Globus pallidus (tissue), 1 donor: ENCODE measurements at regions not wholly inside any gene's neighbourhood (a gene's known extent, or its start where the extent isn't known, plus 50 kb on each side); places are given as distances from the start of the nearest gene placed in this dataset.

Experiments used
- DNase-seq: peaks from one replicate; pipeline ENCODE4 v3.0.0-alpha.2; 2015; ENCODE audit warnings: low spot score

DNA sequence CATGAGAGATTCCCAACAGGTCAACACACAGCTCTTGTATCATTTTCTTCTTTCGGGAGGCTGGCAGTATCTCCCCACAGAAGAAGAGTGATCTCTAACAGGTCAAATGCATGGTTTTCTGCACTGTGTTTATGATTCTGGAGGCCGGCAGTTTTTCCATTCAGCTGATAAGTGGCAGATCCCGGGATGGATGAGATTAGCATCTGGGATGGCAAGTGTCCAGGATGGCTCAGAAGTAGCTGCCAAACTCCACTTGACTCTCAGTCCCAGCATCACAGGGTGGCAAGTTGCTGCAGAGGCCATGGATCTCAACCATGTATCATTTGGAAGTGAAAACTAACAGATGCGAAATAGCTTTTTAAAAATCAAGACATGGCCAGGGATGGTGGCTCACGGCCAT, 97.8 kb upstream of the SLC44A1 start:
- DNase-seq, result peak; percentile 70

DNA sequence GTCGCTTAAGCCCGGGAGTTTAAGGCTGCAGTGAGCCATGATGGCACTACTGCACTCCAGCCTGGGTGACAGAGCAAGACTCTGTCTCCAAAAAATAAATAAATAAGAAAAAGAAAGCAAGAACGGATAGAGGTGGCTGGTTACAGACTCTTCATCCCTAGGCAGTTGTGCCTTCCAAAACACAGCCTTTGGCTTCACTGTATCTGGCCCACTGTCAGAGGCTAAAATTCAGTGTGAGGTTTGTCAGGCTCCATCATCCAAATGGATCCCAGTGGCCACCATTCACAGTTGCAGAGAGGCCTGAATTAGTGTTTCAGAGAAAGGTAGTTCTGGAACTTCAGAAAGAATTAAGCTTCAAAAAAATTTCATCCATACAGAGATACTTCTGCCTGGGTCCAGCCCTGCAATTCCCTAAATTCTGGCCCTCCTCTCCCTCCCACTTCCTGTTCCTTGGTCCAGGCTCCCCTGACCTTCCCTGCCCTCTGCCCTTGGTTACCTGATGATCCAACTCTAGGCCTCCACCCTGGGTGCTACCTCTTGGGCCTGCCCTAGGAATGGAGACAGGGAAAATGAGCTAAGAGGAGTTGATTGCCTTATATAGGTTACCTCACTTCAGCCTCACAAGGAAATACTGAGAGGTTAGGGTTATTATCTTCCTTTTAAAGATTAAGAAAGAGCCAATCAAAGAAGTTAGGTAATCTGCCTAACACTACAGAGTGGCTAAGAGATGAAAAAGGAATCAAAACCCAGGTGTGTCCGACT, 97.2 kb upstream of the SLC44A1 start:
- DNase-seq, result no peak

DNA sequence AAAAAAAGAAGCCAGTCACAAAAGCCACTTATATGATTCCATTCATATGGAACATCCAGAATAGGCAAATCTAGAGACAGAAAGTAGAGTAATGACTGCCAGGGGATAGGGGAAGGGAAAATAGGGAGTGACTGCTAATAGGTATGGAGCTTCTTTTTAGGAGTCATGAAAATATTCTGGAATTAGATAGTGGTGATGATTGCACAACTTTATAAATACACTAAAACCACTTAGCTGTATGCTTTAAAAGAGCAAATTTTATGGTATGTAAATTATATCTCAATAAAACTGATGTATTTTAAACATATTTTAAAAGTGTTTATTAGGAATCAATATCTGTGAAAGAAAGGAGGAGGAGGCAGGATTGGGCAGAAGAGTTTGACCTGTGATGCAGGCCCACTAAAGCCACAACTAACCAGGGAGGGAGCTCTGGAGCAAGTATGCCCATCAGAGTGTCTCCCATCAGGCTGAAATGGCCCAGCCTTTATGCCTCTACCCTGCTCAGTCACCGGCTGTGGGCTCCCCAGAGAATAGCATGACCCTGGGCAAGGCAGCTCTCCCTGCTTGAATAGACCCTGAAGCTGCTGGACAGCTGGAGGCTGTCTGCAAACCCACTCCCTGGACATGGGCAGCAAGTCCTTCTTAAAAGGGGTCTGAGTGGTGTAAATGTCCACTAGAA, 96.0 kb upstream of the SLC44A1 start:
- no peak for DNase-seq

DNA sequence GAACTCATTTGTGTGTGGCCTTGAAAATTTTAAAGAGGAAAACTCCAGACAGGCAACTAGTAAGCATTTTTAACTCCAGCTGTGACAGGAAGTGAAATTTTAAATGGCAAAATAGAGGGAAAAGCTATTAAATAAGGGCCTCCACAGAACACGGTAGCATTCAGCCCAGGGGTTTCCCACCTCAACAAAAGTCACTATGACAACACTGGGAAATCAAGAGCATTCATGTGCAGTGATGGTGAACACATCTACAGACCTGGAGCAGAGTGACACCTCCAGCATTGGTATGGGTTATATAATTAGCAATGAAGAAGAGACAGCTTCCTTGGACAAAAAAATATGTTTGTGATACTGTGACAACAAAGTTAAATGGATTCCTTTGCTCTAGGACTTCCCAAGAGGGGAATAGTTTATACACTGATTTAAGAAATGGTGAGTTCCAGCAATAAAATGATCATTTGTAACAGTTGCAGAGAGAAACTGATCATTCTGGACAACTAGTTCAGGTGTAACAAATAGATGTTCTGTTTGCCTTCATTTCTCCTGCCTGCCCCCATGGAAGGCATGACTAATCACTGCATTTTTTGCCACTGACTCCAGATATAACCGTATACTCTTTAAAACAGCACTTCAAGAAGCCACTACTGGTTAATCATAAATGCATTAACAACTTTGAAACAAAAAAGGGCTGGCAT, 93.3 kb upstream of the SLC44A1 start:
- DNase-seq, result no peak

DNA sequence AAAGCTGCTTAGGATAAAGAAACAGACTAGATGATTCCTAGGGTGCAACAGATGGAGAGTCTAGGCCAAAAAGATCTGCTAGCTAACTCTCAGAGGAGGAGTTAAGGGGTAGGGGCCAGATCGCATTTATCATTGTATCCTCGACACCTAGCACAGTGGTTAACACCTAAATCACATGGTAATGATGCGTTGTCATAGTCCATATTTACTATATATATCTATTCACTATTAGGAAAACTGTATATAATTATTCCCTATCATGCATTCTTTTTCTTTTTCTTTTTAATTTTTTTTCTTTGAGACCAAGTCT, 92.8 kb upstream of the SLC44A1 start:
- DNase-seq, result no peak

- DNase-seq, result no peak
Observed at GRCh38 chr9:105154723-105155191, 89.7 kb upstream of the SLC44A1 start.

DNA sequence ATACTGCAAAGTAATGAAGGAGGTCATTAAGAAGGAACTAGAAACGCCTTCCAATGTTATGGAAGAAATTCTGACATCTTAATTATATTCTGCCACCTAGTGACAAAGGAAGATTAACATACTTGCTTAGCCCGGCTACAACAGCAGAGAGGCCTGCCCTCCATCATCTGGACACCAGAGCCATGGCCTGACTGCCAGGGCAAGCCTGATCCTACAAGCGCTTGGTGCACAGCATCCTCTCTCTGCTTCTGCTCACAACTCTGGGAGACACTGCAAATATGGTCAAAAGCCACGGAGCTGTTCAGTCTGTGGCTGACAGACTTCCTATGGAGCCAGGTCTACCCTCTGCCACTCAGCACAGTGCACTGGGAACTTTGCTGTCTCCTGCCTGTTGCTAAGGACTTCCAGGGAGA, 87.3 kb upstream of the SLC44A1 start:
- peak; percentile 85 for DNase-seq

DNA sequence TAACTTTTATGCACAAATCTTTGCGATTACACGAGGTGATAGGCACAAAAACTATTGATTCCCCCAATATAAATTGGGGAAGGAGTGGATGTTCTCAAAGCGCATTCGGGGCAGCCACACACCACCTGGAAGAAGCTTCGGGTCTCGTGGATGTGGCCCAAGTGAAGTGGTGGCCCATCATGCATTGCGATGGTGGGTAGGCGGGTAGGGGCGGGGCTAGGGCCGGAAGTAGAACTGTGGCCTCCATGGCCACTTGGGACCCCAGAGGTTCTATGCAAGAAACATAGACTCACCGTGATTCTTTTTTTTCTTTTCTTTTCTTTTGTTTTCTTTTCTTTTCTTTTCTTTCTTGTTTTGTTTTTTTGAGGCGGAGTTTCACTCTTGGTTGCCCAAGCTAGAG, 86.4 kb upstream of the SLC44A1 start:
- DNase-seq, result no peak

- no peak for DNase-seq
Observed at GRCh38 chr9:105158898-105159297, 85.6 kb upstream of the SLC44A1 start.

DNA sequence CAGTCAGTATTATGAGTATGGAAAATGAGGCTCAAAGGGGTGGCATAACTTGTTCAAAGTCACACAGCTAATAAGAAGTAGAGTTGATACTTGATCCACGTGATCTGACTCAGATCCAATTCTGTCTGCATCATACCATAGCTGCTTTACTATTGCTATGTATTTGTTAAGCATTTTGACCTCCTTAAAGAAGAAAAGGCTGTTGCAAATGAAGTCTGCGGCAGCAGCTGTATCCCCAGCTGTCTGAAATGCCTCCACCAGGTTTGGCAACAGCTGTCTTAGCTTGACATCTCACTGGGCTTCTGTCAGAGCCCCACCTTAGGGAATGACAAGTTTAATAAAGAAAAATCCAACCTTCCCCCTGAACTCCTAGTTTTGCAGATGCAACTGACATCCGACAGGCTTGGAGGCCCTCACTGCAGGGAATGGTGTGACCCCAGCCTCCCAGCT, 75.6 kb upstream of the SLC44A1 start:
- DNase-seq, result no peak

DNA sequence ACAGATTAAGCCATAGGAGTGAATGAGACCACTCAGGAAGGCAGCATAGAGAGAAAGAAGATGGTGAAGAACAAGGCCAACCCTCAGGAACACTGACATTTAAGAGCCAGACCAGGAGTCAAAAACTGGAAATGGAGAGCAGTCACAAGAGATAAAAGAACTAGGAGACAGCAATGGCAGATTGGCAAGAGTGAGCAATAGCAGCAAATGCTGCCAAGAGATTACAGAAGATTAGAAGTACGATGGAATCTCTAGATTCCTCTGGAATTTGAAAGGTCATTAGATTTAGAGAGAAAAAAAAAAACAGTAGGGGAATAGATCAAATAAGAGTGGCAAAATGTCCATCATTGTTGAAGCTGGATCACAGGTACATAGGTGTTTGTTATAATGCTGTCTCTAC, 73.4 kb upstream of the SLC44A1 start:
- no peak for DNase-seq

- no peak for DNase-seq
Observed at GRCh38 chr9:105171589-105171988, 72.9 kb upstream of the SLC44A1 start.

DNA sequence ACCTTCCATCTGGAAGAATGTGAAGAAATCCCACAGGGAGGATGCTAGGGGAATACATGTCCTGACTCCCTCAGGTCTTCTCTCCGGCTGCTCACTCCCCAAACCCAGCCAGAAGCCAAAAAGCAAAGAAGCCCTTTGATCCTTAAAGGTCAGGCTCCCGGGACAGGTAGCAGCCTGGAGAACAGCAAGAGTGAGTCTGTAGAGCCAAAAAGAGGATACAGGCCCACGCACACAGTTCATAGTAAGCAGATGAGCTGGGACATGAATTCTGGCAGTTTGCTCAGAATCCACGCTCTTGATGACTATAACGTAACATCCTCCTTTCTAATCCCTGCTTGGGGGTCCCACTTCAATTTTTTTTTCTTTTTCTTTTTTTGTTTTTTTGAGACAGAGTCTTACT, 72.0 kb upstream of the SLC44A1 start:
- DNase-seq, result no peak

DNA sequence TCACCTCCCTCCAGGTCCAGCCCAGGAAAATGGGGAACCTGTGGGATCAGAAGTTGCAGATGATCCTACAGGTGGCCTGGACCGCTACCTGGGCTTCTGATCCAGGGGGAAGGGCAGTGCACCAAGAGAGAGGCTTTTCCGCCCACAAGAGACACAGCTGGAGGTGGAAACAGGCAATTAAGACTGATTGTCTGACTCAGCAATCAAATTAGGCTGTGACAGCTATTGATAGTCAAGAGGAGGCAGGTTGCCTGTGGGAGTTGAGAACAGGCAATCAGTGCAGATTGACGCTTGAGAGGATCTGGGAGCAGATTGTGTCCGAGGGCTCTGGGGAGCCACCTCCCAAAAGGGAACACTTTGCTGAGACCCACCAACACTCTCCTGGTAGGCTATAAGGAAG, 71.1 kb upstream of the SLC44A1 start:
- DNase-seq, result no peak

GRCh38 chr9:105173826-105174225, 70.6 kb upstream of the SLC44A1 start:
- no peak for DNase-seq

- DNase-seq, result no peak
Observed at GRCh38 chr9:105176194-105176593, 68.3 kb upstream of the SLC44A1 start.

GRCh38 chr9:105178076-105178475, 66.4 kb upstream of the SLC44A1 start:
- DNase-seq, result peak; percentile 31

DNA sequence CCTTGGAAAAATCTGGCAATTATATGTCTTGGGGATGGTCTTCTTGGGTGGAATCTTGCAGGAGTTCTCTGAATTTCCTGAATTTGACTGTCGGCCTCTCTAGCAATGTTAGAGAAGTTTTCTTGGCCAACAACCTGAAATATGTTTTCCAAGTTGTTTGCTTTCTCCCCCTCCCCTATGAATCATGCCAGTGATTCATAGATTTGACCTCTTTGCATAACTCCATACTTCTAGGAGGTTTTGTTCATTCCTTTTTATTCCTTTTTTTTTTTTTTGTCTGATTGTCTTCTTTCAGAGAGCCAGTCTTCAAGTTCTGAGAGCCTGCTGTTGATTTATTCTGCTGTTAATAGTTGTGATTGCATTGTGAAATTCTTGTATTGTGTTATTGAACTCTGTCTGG, 56.7 kb upstream of the SLC44A1 start:
- no peak for DNase-seq

GRCh38 chr9:105188746-105189145, 55.7 kb upstream of the SLC44A1 start:
- no peak for DNase-seq

GRCh38 chr9:105191508-105192121, 52.8 kb upstream of the SLC44A1 start:
- DNase-seq, result peak; percentile 24

DNA sequence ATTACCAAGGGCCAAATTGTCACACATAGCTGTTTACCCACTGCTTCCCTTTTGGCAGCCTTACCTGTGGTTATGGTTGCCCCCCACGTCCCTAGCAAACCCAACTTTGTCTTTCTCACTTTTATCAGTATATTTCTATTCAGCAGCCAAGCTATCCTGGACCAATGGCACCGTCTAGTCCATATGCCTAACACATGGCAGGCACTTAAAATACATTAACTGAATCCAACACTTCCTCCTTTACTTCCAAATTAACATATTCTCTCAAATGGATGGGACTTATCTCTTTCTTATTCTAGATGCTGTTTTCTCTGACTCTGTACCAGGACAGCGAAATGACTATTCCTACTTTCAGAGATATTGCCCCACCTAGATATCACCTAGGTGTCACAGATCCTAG, 50.9 kb upstream of the SLC44A1 start:
- no peak for DNase-seq

GRCh38 chr9:105194234-105194633, 50.2 kb upstream of the SLC44A1 start:
- no peak for DNase-seq
